Gastroesophageal sphincter (tissue), 3 donors: ENCODE measurements at regions not wholly inside any gene's neighbourhood (a gene's known extent, or its start where the extent isn't known, plus 50 kb on each side); places are given as distances from the start of the nearest gene placed in this dataset.

Experiments used
- CTCF ChIP-seq, 4 experiments: fragments of 200-600 bp in 2 of 4; fragments of 450-650 bp in 2 of 4; sonication (generic) in 1 of 4; IDR thresholded peaks; one replicate each; pipeline ENCODE4 v1.5.1; 2017 to 2019; ENCODE audit warnings: antibody characterized with exemption in 4 of 4, mild to moderate bottlenecking in 2 of 4, moderate library complexity in 2 of 4
- POLR2A ChIP-seq, 2 donors: fragments of 450-650 bp; IDR thresholded peaks; one replicate each; pipeline ENCODE4 v1.6.1; 2017; ENCODE audit warnings: antibody characterized with exemption in 2 of 2, mild to moderate bottlenecking in 2 of 2, moderate library complexity in 1 of 2

GRCh38 chr4:141914746-141915145, 278.4 kb downstream of the IL15 start:
- no peak for TF ChIP-seq POLR2A (IDR thresholded peaks at IDR 0.05)
- no peak for TF ChIP-seq CTCF (IDR thresholded peaks at IDR 0.05)
